Central memory CD8-positive, alpha-beta T cell (primary cell): ENCODE measurements at regions not wholly inside any gene's neighbourhood (a gene's known extent, or its start where the extent isn't known, plus 50 kb on each side); places are given as distances from the start of the nearest gene placed in this dataset.

Experiments
- ATAC-seq: fragments of 150-1000 bp; cut with Tn5 transposase; replicated peaks from 2 replicates; pipeline ENCODE4 v1.10.0; 2022; ENCODE audit warnings: mild to moderate bottlenecking, moderate FRiP score, moderate number of reproducible peaks; ENCODE audit not compliant: poor library complexity, severe bottlenecking; ENCODE audit errors: extremely low read depth
- DNase-seq, 2 donors: peaks; one replicate each; pipeline ENCODE4 v3.0.0; 2021; ENCODE audit warnings: low spot score in 2 of 2
- H3K27ac Mint-ChIP-seq: one replicate; pipeline ENCODE4 v1.8.0; 2022; ENCODE audit warnings: low read depth, mild to moderate bottlenecking, moderate library complexity, mixed read lengths
- H3K27me3 Mint-ChIP-seq: one replicate; pipeline ENCODE4 v1.8.0; 2022; ENCODE audit warnings: mixed read lengths
- H3K36me3 Mint-ChIP-seq: one replicate; pipeline ENCODE4 v1.8.0; 2022; ENCODE audit warnings: mild to moderate bottlenecking, moderate library complexity, mixed read lengths; ENCODE audit not compliant: insufficient read depth
- H3K4me1 Mint-ChIP-seq: one replicate; pipeline ENCODE4 v1.8.0; 2022; ENCODE audit warnings: mixed read lengths
- H3K4me3 Mint-ChIP-seq: one replicate; pipeline ENCODE4 v1.8.0; 2022; ENCODE audit warnings: mild to moderate bottlenecking, moderate library complexity, mixed read lengths
- H3K9me3 Mint-ChIP-seq: one replicate; pipeline ENCODE4 v1.8.0; 2022; ENCODE audit warnings: mixed read lengths

- Mint-ChIP-seq H3K4me3 (no peak overlapping the region), H3K4me1 (no peaks in the 10 kb centered on the region), H3K27ac (no peak overlapping the region), H3K9me3 (peaks cover 6% of the 10 kb centered on the region), H3K36me3 (no peaks in the 10 kb centered on the region), H3K27me3 (peaks cover 41% of the 10 kb centered on the region)
- DNase-seq (no peak), ATAC-seq (no peak)
Measured at GRCh38 chr2:161533218-161533617, 91.0 kb upstream of the SLC4A10 start.

- Mint-ChIP-seq H3K9me3 (no peaks in the 10 kb centered on the region), H3K4me1 (no peaks in the 10 kb centered on the region), H3K27me3 (no peaks in the 10 kb centered on the region), H3K4me3 (no peak overlapping the region), H3K27ac (no peak overlapping the region), H3K36me3 (no peaks in the 10 kb centered on the region)
- no peak for ATAC-seq
- DNase-seq, result no peak
Measured at GRCh38 chr2:161546635-161547034, 77.6 kb upstream of the SLC4A10 start.

- Mint-ChIP-seq H3K4me1 (no peaks in the 10 kb centered on the region), H3K9me3 (no peaks in the 10 kb centered on the region), H3K27ac (no peak overlapping the region), H3K27me3 (no peaks in the 10 kb centered on the region), H3K4me3 (no peak overlapping the region), H3K36me3 (no peaks in the 10 kb centered on the region)
- DNase-seq, result no peak
- ATAC-seq, result no peak
Measured at GRCh38 chr2:161547130-161547529, 77.1 kb upstream of the SLC4A10 start.

- Mint-ChIP-seq H3K27ac (no peak overlapping the region), H3K9me3 (no peaks in the 10 kb centered on the region), H3K4me1 (no peaks in the 10 kb centered on the region), H3K36me3 (no peaks in the 10 kb centered on the region), H3K4me3 (no peak overlapping the region), H3K27me3 (peaks cover 12% of the 10 kb centered on the region)
- ATAC-seq (no peak), DNase-seq (no peak)
Measured at GRCh38 chr2:161552015-161552414, 72.2 kb upstream of the SLC4A10 start.

- ATAC-seq (no peak), DNase-seq (no peak)
- no peaks in the 10 kb centered on the region for H3K4me1 Mint-ChIP-seq
- no peaks in the 10 kb centered on the region for H3K9me3 Mint-ChIP-seq
- peaks cover 12% of the 10 kb centered on the region for H3K27me3 Mint-ChIP-seq
- H3K4me3 Mint-ChIP-seq, result no peak overlapping the region
- no peak overlapping the region for H3K27ac Mint-ChIP-seq
- H3K36me3 Mint-ChIP-seq, result no peaks in the 10 kb centered on the region
Measured at GRCh38 chr2:161555826-161556225, 68.4 kb upstream of the SLC4A10 start.

GRCh38 chr2:161556440-161556839 is 67.8 kb upstream of the SLC4A10 start:
- Mint-ChIP-seq H3K9me3 (no peaks in the 10 kb centered on the region), H3K27me3 (peaks cover 12% of the 10 kb centered on the region), H3K27ac (no peak overlapping the region), H3K4me1 (no peaks in the 10 kb centered on the region), H3K4me3 (no peak overlapping the region), H3K36me3 (no peaks in the 10 kb centered on the region)
- ATAC-seq (no peak), DNase-seq (no peak)

GRCh38 chr2:161557538-161557937 is 66.7 kb upstream of the SLC4A10 start:
- no peak overlapping the region for H3K4me3 Mint-ChIP-seq
- H3K27ac Mint-ChIP-seq, result no peak overlapping the region
- no peaks in the 10 kb centered on the region for H3K4me1 Mint-ChIP-seq
- DNase-seq (no peak), ATAC-seq (no peak)
- peaks cover 18% of the 10 kb centered on the region for H3K27me3 Mint-ChIP-seq
- H3K36me3 Mint-ChIP-seq, result no peaks in the 10 kb centered on the region
- peaks cover 6% of the 10 kb centered on the region for H3K9me3 Mint-ChIP-seq

- DNase-seq (no peak), ATAC-seq (no peak)
- Mint-ChIP-seq H3K9me3 (peaks cover 28% of the 10 kb centered on the region), H3K27me3 (peaks cover 27% of the 10 kb centered on the region), H3K36me3 (no peaks in the 10 kb centered on the region), H3K27ac (no peak overlapping the region), H3K4me1 (no peaks in the 10 kb centered on the region), H3K4me3 (no peak overlapping the region)
Measured at GRCh38 chr2:161564906-161565305, 59.3 kb upstream of the SLC4A10 start.

GRCh38 chr2:161569401-161569800 is 54.8 kb upstream of the SLC4A10 start:
- Mint-ChIP-seq H3K9me3 (peaks cover 16% of the 10 kb centered on the region), H3K4me3 (no peak overlapping the region), H3K27ac (no peak overlapping the region), H3K4me1 (no peaks in the 10 kb centered on the region), H3K27me3 (peaks cover 10% of the 10 kb centered on the region), H3K36me3 (no peaks in the 10 kb centered on the region)
- DNase-seq (no peak), ATAC-seq (no peak)

GRCh38 chr2:161570424-161571050 is 53.7 kb upstream of the SLC4A10 start:
- ATAC-seq, result no peak

GRCh38 chr2:161571051-161571429 is 53.2 kb upstream of the SLC4A10 start:
- ATAC-seq (no peak), DNase-seq (no peak)
- no peaks in the 10 kb centered on the region for H3K4me1 Mint-ChIP-seq
- H3K27ac Mint-ChIP-seq, result no peak overlapping the region
- H3K36me3 Mint-ChIP-seq, result no peaks in the 10 kb centered on the region
- H3K27me3 Mint-ChIP-seq, result peaks cover 10% of the 10 kb centered on the region
- H3K9me3 Mint-ChIP-seq, result no peaks in the 10 kb centered on the region
- H3K4me3 Mint-ChIP-seq, result no peak overlapping the region

More at GRCh38 chr2:161570424-161571050, 53.7 kb upstream of the SLC4A10 start:
- H3K27me3 Mint-ChIP-seq, result peaks cover 10% of the 10 kb centered on the region
- no peaks in the 10 kb centered on the region for H3K36me3 Mint-ChIP-seq
- no peak overlapping the region for H3K27ac Mint-ChIP-seq
- no peak overlapping the region for H3K4me3 Mint-ChIP-seq
- H3K9me3 Mint-ChIP-seq, result peaks cover 5% of the 10 kb centered on the region
- DNase-seq, result no peak
- no peaks in the 10 kb centered on the region for H3K4me1 Mint-ChIP-seq
